ENCODE measurements at regions not wholly inside any gene's neighbourhood (a gene's known extent, or its start where the extent isn't known, plus 50 kb on each side); places are given as distances from the start of the nearest gene placed in this dataset.

DNA sequence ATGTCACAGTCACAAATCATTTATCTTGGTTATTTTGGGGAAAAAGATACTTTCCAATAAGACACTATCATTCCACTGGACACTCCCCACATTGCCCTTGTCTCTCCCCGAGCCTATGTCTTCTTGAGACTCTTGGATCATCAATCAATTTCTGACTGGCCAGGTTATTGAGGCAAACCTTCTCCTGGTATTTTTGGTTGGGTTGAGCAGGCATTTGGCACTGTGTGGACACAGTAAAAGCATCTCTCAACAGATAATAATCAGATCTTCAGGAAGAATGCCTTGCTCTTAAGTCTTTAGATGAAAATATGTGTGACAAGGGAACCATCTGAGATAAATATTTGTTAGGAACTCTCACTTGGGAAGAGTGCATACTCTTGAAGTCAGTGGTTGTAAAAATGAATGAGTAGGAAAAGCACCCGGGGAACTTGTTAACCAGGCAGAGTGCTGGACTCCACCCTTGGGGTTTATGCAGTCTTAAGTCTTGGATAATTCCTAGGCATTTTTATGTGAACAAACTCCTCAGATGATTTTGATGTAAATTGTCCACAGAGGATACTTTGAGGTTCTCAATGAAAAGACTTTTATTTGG lies 223.8 kb upstream of the CLINT1 start:
- no peak for DNase-seq

DNA sequence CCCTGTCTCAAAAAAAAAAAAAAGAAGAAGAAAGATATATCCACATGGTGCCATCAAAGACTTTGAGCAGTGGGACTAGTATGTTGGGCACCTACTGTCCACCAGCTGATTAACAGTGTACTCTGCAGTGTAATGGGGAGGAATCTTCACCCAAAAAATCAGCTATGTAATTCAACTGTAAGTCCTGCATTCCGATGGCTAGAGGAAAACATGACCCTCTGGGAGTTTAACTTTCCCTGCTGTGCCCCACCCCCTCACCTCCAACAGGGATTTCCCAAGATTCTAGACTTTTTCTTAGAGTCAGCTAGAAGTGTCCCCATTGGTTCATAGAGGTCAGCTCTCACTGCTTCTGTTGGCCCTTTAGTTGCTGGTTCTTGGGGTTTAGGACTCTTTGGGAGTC lies 221.2 kb upstream of the CLINT1 start:
- DNase-seq, result no peak

DNA sequence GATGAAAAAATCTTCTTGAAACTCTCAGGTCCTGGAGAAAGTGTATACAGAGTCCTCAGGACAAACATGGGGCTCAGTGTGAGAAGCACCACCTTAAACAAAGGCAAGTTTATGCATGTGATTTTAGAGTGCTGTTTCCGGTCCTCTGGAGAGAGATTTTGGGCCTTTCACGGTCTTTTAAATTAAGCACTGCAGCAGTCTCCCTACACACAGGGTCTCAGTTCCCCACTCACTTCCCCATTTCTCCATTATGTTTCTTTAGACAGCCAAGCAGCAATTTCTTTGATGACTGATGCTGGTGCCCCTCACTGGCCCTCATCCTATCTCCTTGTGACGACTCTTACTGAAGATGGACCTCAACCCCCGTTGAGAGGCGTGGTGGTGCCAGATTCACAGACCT lies 220.2 kb upstream of the CLINT1 start:
- no peak for DNase-seq

DNA sequence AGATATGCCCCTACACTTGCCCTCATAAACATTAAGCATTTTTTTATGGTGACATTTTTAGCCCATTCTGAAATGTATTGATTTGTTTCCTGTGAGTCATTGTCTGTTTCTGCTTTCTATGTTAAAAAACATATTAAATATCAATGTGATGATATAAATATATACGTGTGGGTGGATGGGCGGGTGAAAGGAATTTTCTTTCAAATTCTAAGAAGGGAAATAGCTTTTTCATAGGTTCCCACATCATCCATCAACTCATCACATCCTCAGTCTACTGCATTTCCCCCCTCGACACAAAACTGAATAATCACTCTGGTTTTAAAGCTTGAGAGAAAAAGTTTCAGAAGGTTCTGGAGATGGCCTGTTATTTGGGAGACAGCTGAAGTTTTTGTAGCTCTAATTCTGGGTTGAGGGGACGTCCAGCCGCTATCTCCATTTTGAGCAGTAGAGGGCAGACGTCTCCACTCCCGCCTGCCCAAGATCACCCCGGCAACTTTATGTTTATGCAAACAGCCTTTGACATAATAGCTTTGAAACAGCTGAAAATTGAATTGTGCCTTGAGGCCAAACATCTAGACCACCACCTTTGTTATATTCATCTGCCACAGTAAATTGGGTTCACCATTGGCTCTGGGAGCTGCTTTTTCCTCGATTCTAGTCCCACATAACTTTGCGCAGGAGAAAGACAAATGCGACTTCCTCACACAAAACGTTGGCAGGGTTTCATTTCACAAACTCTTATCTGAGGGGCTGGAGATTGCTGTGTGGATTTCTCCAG lies 216.2 kb upstream of the CLINT1 start:
- DNase-seq, result peak; percentile 2 to 40

DNA sequence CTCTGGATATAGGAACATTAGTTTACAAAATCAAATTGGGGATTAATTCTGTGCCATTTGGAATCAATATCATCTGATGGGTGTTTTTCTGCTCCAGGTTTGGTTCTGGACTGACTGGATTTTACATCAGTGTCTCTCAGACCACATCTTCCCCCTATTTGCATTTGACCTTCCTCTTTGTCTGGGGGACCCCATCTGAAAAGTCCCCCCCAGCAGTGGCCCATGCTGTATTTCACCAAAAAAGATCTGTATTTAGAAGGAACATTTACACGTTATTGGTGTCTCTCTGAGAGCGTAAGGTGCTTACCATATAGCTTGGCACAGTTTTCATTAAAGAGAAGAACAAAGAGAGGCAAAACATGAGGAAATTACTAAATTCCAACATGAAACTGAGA lies 215.6 kb upstream of the CLINT1 start:
- no peak for DNase-seq

DNA sequence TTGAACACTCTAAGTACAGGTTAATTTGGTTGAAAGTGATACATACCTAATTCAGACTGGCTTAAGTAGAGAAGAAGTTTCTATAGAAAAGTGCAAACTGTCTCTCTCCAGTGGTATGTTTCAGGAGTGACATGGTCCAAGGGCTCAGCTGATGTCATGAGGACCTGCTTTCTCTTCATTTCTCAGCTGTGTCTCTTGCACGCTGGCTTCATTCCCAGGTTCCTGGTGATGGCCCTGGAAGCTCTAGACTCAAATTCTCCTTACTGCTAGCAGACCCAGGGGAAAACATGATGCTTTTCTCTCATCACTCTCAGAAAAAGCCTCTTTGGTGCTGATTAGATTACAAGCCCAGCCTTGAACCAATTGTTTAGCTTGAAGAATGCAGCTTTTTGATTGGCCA lies 211.9 kb upstream of the CLINT1 start:
- no peak for DNase-seq

DNA sequence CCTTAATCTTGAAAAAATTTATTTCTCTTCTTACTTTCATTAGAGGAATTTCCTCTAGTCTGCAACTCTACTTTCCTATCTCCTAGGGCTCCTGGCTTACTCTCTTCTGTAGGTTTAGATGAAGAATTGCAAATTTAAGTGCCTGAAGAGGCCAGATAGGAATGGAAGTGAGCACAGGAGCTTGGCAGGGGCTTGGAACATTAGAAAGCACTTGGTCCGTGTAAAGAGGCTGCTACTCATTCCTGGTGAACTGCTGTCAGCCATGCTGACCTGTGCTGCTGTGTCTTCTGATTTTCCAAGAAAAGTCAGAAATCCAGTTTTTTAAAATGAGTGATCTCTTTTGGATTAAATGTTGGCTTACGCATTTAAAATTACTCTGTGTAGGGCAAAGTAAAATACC lies 210.9 kb upstream of the CLINT1 start:
- DNase-seq, result no peak

DNA sequence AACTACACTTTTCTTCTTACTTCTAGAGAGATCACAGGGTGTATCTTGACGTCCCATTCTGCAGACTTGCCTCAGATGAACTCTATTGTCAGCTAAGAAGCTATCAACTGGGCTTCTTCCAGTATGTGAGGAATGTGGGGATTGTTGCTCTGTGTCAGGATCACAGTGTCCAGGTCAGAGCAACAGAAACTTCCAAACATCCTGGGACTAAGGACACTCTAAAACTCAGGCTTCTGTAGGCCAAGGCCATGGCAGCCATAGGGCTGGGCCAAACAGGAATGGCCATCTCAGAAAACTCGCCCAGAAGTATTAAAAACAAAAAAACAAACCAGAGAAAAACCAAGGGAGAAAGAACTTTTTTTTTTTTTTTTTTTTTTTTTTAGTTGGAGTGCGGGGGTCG lies 210.0 kb upstream of the CLINT1 start:
- no peak for DNase-seq

DNA sequence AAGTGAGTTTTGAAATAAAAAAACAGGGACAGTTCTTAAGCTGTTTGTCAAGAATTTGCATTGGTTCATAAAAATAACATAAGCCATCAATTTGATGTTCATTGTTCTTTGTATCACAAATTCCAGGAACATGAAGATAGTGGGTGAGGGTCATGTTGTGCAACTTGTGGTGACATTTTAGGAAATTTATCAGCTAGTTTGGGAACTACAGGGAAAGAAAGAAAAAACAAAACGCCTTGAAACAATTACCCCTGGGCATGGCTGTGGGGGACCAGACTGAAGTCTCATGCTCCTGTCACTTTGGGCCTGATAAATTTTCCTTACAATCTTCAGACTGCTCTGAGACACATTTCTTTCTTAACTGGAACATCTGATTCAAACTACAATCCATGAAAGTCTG lies 207.1 kb upstream of the CLINT1 start:
- no peak for DNase-seq

DNA sequence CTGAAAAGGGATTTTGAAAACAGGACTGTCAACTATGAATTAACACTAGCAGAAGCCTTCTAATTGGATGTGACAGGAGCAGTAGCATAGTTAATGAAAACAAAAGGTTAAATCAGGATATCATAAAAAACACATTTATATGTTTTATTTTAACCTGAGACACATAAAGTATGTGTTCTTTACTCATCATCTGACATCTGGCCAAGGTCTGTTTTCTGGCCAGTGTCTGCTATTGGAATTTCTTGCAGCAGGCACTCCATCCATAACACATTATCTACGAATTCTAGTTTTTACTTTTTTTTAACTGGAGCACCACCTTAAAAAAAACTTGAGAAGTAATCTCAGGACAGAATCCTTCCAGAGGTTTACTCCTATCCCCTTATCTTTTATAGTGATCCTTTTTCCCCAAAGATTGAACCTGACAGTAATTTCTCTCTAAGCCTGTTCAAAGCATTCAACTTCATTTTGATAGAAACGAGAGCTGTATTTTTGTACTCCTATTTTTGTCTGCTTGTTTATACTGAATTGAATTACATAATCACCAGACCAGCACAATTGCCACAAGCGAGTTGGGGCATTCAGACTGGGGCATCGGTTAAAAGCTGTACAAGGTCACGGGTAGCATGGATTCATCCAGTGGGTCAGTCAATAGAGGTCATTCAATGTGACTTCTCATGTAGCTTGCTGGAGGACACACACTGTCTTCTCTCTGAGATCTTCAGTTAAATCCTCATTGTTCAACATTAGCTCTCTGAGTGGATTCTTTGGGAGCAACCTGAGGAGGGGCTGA lies 205.6 kb upstream of the CLINT1 start:
- no peak for DNase-seq

DNA sequence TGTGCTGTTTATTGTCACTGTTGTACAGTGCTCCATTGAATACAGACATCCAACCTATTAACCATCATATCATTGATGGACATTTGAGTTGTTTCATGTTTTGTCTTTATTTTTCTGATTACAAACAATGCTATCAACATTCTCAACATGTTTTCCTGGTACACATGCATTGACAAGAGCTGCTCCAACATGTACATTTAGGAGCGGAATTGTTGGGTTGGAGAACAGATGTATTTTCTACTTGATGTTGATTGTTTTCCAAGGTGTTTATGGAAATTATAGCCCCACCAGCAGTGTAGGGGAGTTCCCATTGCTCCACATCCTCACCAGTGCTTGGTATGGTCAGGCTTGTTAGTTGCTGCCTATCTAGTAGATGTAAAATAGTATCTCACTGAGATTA lies 204.1 kb upstream of the CLINT1 start:
- DNase-seq, result no peak

DNA sequence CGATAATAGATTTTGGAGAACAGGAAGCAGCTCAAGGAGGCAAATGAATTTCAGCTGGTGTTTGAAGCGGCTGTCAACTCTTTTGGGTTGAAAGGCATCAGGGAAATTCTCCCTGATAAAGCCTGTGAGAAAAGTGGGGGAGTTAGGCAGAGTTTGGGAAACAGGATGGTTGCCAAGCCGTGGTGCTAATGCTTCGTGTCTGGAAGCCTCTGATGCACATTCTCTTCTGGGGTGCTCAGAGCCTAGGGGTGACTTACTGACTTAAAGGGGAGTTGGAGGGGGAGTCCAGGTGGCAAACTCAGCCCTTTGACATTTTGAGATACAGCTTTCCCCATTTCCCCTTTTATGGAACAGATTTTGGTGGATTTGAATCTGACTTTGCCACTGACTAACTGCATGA lies 202.5 kb upstream of the CLINT1 start:
- no peak for DNase-seq

DNA sequence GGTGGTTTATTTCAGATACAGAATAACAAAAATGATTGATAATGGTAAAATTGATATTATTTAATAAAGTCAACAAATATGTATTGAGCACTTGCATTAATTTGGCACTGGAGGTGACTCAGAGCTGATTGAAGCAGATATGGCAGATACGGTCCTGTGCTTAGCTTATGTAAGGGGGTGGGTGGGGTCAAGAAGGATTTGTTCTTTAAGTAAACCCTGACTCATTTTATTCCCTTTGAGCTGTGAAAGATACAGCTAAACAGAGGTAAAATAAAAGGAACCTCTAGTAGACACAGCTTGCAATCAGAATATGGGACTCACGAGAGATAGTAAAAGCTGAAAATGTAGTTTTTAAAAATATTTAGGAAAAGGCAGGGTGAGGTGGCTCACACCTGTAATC lies 201.3 kb upstream of the CLINT1 start:
- no peak for DNase-seq

DNA sequence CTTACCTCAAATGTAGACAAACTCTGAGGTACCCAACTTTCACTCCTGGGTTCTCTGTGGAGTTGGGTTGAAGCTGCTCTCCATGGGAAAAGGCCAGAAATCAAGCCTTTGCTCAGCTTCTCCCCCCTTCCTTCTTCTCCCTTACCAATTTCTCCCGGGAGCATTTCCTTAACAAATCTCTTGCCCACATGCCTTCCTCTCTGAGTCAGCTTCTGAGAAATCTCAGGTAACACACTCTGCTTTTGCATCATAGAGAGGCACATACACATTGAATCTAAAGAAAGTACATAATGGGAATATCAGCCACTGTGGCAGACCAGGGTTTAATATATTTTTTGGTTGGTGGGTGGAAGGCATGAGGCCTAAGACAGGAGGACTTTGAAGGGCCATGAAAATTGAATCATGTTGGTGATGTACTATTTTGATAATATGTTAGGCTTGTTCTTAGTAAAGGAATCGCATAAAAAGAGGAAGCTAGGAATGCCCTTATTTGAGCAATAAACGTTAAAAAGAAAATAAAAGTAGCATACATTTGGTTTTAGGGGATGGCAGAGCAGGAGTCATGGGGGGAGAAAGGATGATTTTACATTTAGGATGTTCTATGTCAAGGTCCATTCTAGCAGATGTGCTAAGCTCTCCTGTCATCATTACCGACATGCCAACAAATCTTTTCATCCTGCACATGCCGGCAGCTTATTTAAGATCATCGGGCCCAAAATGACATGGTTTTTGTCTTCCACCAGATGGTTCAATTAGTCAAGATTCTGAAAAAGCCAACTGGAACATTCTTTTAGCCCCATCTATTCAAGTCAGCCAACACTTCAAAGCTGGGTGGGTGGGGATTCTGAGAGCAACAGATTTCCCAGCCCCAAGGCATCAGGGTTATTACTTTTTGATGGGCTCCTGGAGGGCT lies 199.5 kb upstream of the CLINT1 start:
- DNase-seq, result no peak

DNA sequence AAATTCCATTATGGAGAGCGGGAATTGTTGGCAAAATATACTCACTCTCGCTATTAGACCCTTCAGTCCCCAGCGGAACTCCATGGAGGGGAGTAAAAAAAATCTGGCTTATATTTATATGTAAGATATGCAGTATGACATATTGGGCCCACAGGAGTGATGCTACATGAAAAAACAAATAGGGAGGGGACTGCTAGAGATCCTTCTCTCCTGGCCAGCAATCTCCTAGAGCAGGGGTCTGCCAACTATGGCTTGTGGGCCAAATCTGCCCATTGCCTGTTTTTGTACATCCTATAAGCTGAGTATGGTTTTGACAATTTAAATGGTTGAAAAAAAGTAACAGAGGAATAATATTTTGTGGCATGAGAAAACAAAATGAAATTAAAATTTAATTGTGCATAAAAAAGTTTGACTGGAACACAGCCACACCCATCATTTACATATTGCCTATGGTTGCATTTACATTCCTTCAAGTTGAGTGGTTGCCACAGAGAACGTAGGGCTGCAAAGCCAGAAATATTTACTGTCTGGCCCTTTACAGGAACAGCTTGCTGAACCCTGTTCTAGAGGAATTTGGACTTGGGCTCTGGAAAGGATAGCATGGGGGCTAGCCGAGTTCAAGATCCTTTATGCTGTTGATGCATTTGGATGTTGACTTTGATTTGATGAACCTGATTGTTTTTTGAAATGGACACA lies 197.3 kb upstream of the CLINT1 start:
- DNase-seq, result no peak

DNA sequence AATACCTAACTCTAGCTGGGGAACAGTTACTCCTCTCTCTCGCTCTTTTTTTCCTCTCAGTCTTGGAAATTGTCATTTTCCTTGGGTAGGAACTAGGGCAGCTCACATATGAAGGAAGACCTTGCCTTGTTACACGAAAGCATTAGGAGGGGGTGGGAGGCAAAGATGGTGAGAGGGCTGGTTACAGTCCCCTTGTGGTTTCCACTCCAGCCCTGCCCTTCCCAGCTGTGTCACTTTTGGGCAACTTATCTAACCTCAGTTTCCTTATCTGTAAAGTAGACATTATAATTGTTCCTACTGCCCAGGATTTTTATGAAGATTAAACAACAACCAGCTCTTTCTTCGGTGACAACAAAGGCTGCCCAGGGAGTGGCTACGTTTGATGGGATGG lies 196.2 kb upstream of the CLINT1 start:
- no peak for DNase-seq

DNA sequence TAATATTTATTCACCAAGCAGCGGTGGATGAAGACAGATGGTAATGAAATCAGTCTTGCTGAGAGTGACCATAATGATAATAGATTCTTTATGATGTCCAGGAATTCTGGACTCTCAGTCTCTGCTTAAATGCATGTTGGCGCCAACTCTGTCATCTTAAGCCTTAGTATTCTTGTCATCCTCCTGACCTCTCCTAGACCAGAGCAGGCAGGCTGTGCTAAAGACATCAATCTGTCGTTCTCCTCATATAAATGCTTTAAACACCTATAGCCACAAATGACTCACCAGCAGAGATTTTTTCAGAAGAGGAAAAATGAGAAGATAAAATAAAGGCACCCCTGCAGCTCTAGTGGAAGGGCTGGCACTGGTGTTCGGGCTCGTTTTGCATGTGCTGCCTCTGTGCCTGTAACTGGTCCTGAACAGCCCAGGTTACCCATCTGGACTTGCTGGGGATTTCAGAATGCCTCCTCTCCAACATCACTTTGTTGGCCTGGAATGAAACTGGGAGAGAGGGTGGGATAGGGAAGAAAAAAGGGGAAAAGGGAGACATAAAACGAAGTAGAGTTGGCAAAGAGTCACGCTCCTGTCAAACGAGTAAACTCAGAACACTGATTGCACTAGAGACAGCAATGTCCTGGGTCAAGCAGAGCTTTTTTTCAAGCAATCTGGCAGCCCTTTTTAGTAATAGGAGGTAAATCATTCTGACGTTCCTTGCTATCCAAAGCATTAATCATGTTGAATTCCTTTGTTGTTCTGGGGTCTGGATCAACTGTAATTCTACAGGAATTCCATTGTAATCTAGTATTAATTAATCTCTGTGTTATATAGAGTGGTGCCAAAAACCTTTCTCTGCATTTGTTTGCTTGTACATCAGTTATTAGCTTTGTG lies 195.5 kb upstream of the CLINT1 start:
- DNase-seq, result no peak

DNA sequence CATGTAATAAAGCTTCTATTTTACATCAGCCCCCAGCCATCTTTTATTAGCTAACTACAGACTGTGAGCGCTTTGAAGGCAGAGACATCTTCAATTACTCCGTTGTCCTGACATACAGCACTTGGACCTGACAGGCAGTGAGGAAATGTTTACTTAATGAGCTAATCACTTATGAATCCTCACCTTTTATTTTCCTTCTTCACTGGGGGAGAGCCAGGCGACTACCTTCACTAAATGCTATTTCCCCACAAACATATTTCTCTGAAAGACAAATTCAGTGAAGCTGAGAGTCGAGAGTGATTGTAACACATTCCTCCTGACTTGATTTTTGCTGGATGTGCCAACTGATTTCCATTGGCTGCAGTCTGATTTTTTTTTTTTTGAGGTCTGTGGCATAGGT lies 192.1 kb upstream of the CLINT1 start:
- no peak for DNase-seq

DNA sequence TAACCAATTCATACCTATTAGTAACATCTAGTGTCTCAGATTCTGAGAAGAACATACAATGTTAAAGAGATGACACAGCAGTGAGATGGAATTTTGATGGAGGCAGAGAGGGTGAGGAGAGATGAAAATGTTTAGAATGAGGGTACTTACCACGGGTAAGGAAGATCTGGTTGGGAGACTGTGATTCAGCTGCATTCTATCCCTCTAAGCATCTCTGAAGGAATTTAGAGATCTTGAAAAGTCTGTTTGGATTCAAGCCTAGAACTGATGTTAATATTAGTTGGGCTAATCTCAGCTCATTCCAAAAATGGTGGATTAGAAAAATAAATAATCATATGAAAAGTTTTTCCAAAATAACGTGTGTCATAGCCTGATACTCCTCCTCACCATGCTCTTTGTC lies 191.5 kb upstream of the CLINT1 start:
- DNase-seq, result no peak

DNA sequence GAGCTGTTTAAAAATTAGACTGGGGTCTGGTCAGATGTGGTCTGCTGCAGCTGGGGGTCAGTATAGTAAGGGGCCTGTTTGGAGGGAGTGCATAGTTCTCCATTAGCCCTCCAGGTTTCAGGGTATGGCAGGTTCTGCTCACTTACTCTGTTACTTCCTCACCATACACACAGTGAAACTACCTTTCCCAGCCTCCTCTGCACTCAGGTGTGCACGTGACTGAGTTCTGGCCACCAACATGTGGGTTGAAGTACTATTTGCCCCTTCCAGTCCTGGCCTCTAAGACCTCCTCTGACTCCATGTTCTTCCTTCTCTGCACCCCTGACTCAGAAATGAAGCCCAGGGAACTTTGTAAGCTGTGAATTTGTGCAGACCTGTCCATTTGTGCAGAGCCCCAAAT lies 190.5 kb upstream of the CLINT1 start:
- no peak for DNase-seq

DNA sequence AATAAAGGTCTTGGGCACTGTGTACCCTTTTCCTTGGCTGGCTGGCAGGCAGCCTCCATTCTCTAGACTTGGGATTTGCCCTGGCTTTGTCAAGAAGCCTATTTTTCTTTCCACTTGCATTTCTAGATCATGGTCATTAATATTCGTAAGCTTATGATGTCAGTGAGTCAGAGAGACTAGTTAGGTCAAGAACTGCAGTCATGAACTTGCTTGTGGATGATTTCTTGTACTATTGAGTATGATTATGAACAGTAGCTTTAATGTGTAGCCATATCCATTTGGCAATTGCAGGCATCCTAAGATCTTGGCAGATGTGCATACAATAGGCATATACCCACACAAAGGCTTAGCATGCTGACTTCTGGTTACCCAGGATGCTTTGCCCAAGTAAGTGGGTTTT lies 186.8 kb upstream of the CLINT1 start:
- DNase-seq, result no peak
